Dedifferentiated amniotic fluid mesenchymal stem cell (primary cell): ENCODE measurements at regions not wholly inside any gene's neighbourhood (a gene's known extent, or its start where the extent isn't known, plus 50 kb on each side); places are given as distances from the start of the nearest gene placed in this dataset.

Experiments
- DNase-seq: peaks from one replicate; pipeline ENCODE4 v3.0.0-alpha.2; 2016; ENCODE audit errors: extremely low spot score

GRCh38 chr5:168106008-168106761 is 185.3 kb upstream of the WWC1 start:
- DNase-seq = no peak

- no peak for DNase-seq
These were observed 182.0 kb upstream of the WWC1 start for GRCh38 chr5:168109441-168109840.

GRCh38 chr5:168110384-168110783 is 181.1 kb upstream of the WWC1 start:
- no peak for DNase-seq

- no peak for DNase-seq
These were observed 180.3 kb upstream of the WWC1 start for GRCh38 chr5:168110870-168111832.

GRCh38 chr5:168114444-168115017 is 176.9 kb upstream of the WWC1 start:
- DNase-seq = no peak

- DNase-seq = no peak
These were observed 174.0 kb upstream of the WWC1 start for GRCh38 chr5:168117469-168117868.

GRCh38 chr5:168118042-168118668 is 173.3 kb upstream of the WWC1 start:
- DNase-seq = no peak

GRCh38 chr5:168120401-168121137 is 170.9 kb upstream of the WWC1 start:
- DNase-seq = no peak

GRCh38 chr5:168121138-168121494 is 170.3 kb upstream of the WWC1 start:
- DNase-seq = no peak

- DNase-seq = no peak
These were observed 167.6 kb upstream of the WWC1 start for GRCh38 chr5:168123631-168124528.

- DNase-seq = no peak
These were observed 165.8 kb upstream of the WWC1 start for GRCh38 chr5:168125445-168126199.

GRCh38 chr5:168126606-168127005 is 164.8 kb upstream of the WWC1 start:
- no peak for DNase-seq

GRCh38 chr5:168128111-168128510 is 163.3 kb upstream of the WWC1 start:
- no peak for DNase-seq

GRCh38 chr5:168128557-168128956 is 162.9 kb upstream of the WWC1 start:
- DNase-seq = no peak

GRCh38 chr5:168131519-168131918 is 159.9 kb upstream of the WWC1 start:
- DNase-seq = no peak

- DNase-seq = no peak
These were observed 159.2 kb upstream of the WWC1 start for GRCh38 chr5:168132241-168132641.

- no peak for DNase-seq
These were observed 155.5 kb upstream of the WWC1 start for GRCh38 chr5:168135897-168136296.

- no peak for DNase-seq
These were observed 155.1 kb upstream of the WWC1 start for GRCh38 chr5:168136340-168136739.

GRCh38 chr5:168137265-168137664 is 154.2 kb upstream of the WWC1 start:
- no peak for DNase-seq

- DNase-seq = no peak
These were observed 151.2 kb upstream of the WWC1 start for GRCh38 chr5:168140241-168140640.
